OCI-LY7 (cell line): ENCODE measurements at regions not wholly inside any gene's neighbourhood (a gene's known extent, or its start where the extent isn't known, plus 50 kb on each side); places are given as distances from the start of the nearest gene placed in this dataset.

ENCODE experiments used
- BruUV-seq: library from RNA; stranded (reverse); fragments of 400-500 nt; replicated peaks from 2 replicates; lab custom pipeline; 2021; lab: Mats Ljungman, UMichigan
- CTCF ChIA-PET: fragments of 300-600 bp; sonication (Branson Sonifier 250); formaldehyde crosslinking; loops from one replicate; lab custom pipeline; 2022; ENCODE audit warnings: antibody characterized with exemption; ENCODE audit not compliant: unreplicated experiment; lab: Charles Lee
- POLR2A ChIA-PET: fragments of 300-600 bp; sonication (Branson Sonifier 250); formaldehyde crosslinking; loops from one replicate; lab custom pipeline; 2022; ENCODE audit warnings: antibody characterized with exemption; lab: Charles Lee
- DNase-seq: peaks from one replicate; pipeline ENCODE4 v3.0.0-alpha.2; 2015; ENCODE audit warnings: low spot score
- H2AFZ ChIP-seq: fragments of 200-600 bp; sonication (generic), shearing (Covaris generic); 2 replicates; pipeline ENCODE4 v1.6.1; 2014; ENCODE audit warnings: mild to moderate bottlenecking, antibody characterized with exemption, low read length, moderate library complexity
- H3K27ac ChIP-seq: fragments of 200-600 bp; sonication (generic); 2 replicates; pipeline ENCODE4 v1.5.1; 2014; ENCODE audit warnings: mixed run types, low read depth, mild to moderate bottlenecking, moderate library complexity, low read length, inconsistent platforms; ENCODE audit not compliant: poor library complexity, severe bottlenecking
- H3K36me3 ChIP-seq: fragments of 200-600 bp; sonication (generic); 2 replicates; pipeline ENCODE4 v1.6.1; 2014; ENCODE audit warnings: mild to moderate bottlenecking, antibody characterized with exemption, low read length, moderate library complexity, mixed read lengths; ENCODE audit not compliant: insufficient read depth
- H3K4me1 ChIP-seq: fragments of 200-600 bp; sonication (generic); 2 replicates; pipeline ENCODE4 v1.5.1; 2014; ENCODE audit warnings: mild to moderate bottlenecking, low read length; ENCODE audit not compliant: insufficient read depth, poor library complexity, severe bottlenecking
- H3K4me2 ChIP-seq: fragments of 200-600 bp; sonication (generic); 2 replicates; pipeline ENCODE4 v1.6.1; 2014; ENCODE audit warnings: mild to moderate bottlenecking, low read length
- H3K4me3 ChIP-seq: fragments of 200-600 bp; sonication (generic); 2 replicates; pipeline ENCODE4 v1.5.1; 2014; ENCODE audit warnings: mild to moderate bottlenecking, low read depth, low read length; ENCODE audit not compliant: poor library complexity, severe bottlenecking
- H3K79me2 ChIP-seq: fragments of 200-600 bp; sonication (generic); 2 replicates; pipeline ENCODE4 v1.6.1; 2016; ENCODE audit warnings: low read depth, mild to moderate bottlenecking, low read length, moderate library complexity, mixed read lengths; ENCODE audit not compliant: insufficient read depth
- H3K9me2 ChIP-seq: fragments of 200-600 bp; sonication (generic); 2 replicates; pipeline ENCODE4 v1.6.1; 2016; ENCODE audit warnings: mild to moderate bottlenecking, low read length, mixed read lengths; ENCODE audit not compliant: insufficient read depth
- H3K9me3 ChIP-seq: fragments of 200-600 bp; sonication (generic); 2 replicates; pipeline ENCODE4 v1.6.1; 2014; ENCODE audit warnings: mild to moderate bottlenecking, mixed run types, low read length, mixed read lengths
- H4K20me1 ChIP-seq: fragments of 200-600 bp; sonication (generic); 2 replicates; pipeline ENCODE4 v1.6.1; 2014; ENCODE audit warnings: mild to moderate bottlenecking, antibody characterized with exemption, low read length, moderate library complexity, mixed read lengths; ENCODE audit not compliant: insufficient read depth
- EZH2phosphoT487 ChIP-seq: fragments of 200-600 bp; sonication (generic); IDR thresholded peaks from 2 replicates; pipeline ENCODE4 v1.6.1; 2018; ENCODE audit warnings: low read depth, borderline replicate concordance, mild to moderate bottlenecking, mixed run types, antibody characterized with exemption, low read length, moderate library complexity, mixed read lengths
- intact Hi-C: fragments of 100-400 bp; cut with micrococcal nuclease; formaldehyde crosslinking; loops from one replicate; pipeline ENCODE4 v1.10.0; 2022; ENCODE audit not compliant: unreplicated experiment
- TF ChIP-seq, protein P1 (sequence below): fragments of 200-600 bp; sonication (generic); conservative IDR thresholded peaks from 2 replicates; pipeline ENCODE4 v1.5.1; 2014; ENCODE audit warnings: mild to moderate bottlenecking, antibody characterized with exemption, low read length, moderate library complexity, mixed read lengths

DNA sequence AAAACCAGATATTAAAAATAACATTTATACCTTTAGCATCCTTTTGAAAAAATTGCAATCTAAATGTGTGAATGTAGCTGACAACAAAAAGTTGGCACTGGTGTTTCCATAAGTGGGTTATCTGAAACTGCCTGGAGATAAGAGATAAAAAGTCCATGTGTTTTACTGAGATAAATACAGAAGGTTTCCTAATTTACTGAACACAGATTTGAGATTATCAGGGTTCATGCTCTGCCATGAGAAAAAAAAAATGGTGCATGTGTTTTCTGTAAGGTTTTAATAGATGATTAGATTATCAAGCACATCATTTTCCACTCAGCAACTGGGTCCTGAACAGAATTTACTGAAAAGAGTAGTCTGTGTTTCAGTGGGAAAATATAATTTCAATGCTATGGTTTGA is 326.2 kb upstream of the SLIT2 start:
- no peak overlapping the region for H3K4me2 ChIP-seq
- BruUV-seq = no TSS peak
- no peaks in the 10 kb centered on the region for H3K9me2 ChIP-seq
- H3K4me1 ChIP-seq = no peaks in the 10 kb centered on the region
- no peaks in the 10 kb centered on the region for H3K36me3 ChIP-seq
- no peak overlapping the region for H2AFZ ChIP-seq
- ChIA-PET POLR2A (no interaction called here), CTCF (no interaction called here)
- no peak overlapping the region for H3K4me3 ChIP-seq
- no peak for TF ChIP-seq EZH2phosphoT487
- TF ChIP-seq, protein P1, sequence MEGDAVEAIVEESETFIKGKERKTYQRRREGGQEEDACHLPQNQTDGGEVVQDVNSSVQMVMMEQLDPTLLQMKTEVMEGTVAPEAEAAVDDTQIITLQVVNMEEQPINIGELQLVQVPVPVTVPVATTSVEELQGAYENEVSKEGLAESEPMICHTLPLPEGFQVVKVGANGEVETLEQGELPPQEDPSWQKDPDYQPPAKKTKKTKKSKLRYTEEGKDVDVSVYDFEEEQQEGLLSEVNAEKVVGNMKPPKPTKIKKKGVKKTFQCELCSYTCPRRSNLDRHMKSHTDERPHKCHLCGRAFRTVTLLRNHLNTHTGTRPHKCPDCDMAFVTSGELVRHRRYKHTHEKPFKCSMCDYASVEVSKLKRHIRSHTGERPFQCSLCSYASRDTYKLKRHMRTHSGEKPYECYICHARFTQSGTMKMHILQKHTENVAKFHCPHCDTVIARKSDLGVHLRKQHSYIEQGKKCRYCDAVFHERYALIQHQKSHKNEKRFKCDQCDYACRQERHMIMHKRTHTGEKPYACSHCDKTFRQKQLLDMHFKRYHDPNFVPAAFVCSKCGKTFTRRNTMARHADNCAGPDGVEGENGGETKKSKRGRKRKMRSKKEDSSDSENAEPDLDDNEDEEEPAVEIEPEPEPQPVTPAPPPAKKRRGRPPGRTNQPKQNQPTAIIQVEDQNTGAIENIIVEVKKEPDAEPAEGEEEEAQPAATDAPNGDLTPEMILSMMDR = no peak
- H3K9me3 ChIP-seq = no peaks in the 10 kb centered on the region
- intact Hi-C loops = no loop called here
- no peaks in the 10 kb centered on the region for H3K79me2 ChIP-seq
- H4K20me1 ChIP-seq = no peaks in the 10 kb centered on the region
- H3K27ac ChIP-seq = no peak overlapping the region
- no peak for DNase-seq

DNA sequence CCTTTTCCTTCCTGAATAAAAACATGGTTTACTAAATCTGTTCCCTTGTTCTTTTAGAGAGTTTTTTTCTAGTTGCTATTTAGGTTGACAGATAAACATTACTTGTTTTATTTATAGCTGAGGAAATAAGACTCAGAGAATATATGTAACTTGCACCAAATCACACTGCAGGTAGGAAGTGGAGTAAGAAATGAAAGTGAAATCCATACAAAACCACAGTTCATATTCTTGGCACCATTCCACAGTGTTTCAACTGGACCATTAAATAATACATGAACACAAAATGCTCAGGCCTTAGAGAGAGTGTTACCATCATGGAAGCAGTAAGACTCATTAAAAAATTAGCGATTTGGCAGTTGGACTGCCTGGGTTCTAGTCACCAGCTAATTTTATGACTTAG is 326.9 kb upstream of the SLIT2 start:
- Histone ChIP-seq H2AFZ (no peak overlapping the region), H3K9me3 (no peaks in the 10 kb centered on the region), H3K79me2 (no peaks in the 10 kb centered on the region), H3K36me3 (no peaks in the 10 kb centered on the region), H4K20me1 (no peaks in the 10 kb centered on the region), H3K9me2 (no peaks in the 10 kb centered on the region), H3K4me1 (no peaks in the 10 kb centered on the region), H3K27ac (no peak overlapping the region), H3K4me3 (no peak overlapping the region), H3K4me2 (no peak overlapping the region)
- POLR2A ChIA-PET = no interaction called here
- intact Hi-C loops = no loop called here
- DNase-seq = no peak
- CTCF ChIA-PET = no interaction called here
- BruUV-seq = no TSS peak
- TF ChIP-seq EZH2phosphoT487 = no peak
- TF ChIP-seq, protein P1 = no peak

DNA sequence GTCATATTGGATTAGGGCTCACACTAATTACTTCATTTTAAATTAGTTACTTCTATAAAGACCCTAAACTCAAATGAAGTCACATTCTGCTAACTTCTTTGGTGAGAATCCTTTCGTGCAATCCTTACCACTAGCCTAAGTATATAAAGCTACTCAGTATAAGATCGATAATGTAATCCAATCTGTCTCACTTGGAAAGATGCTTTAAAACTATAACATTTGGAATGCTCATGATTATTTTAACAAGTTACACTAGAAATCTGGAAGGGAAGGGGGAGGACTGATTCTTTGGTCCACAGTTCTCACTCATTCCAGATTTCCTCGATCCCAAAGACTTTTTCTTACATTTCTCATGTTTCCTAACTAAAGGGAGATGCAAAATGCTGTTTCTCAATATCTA is 336.4 kb upstream of the SLIT2 start:
- Histone ChIP-seq H3K9me2 (no peaks in the 10 kb centered on the region), H3K79me2 (no peaks in the 10 kb centered on the region), H3K36me3 (no peaks in the 10 kb centered on the region), H3K9me3 (no peaks in the 10 kb centered on the region), H2AFZ (no peak overlapping the region), H3K27ac (no peak overlapping the region), H3K4me1 (no peaks in the 10 kb centered on the region), H3K4me3 (no peak overlapping the region), H3K4me2 (no peak overlapping the region), H4K20me1 (no peaks in the 10 kb centered on the region)
- BruUV-seq = no TSS peak
- no peak for TF ChIP-seq EZH2phosphoT487
- TF ChIP-seq, protein P1 = no peak
- ChIA-PET CTCF (no interaction called here), POLR2A (no interaction called here)
- no peak for DNase-seq
- intact Hi-C loops = no loop called here
